ENCODE measurements at regions not wholly inside any gene's neighbourhood (a gene's known extent, or its start where the extent isn't known, plus 50 kb on each side); places are given as distances from the start of the nearest gene placed in this dataset.

- no peak for TF ChIP-seq CTCF (IDR thresholded peaks at IDR 0.05; ENCODE audit: control extremely low read depth, extremely low read depth, low read depth, missing control alignments)
- ChIA-PET POLR2A (no interaction called here), CTCF (no interaction called here)
- DNase-seq (ENCODE audit: extremely low spot score), result no peak
Measured at GRCh38 chr11:116353589-116353988, 419.2 kb downstream of the BUD13 start.

GRCh38 chr11:116352881-116353280 is 419.9 kb downstream of the BUD13 start:
- no peak for DNase-seq (ENCODE audit: extremely low spot score)
- ChIA-PET POLR2A (no interaction called here), CTCF (no interaction called here)
- no peak for TF ChIP-seq CTCF (IDR thresholded peaks at IDR 0.05; ENCODE audit: control extremely low read depth, extremely low read depth, low read depth, missing control alignments)

GRCh38 chr11:116348226-116348625 is 424.6 kb downstream of the BUD13 start:
- CTCF ChIA-PET, result no interaction called here
- POLR2A ChIA-PET, result no interaction called here
- TF ChIP-seq CTCF (IDR thresholded peaks at IDR 0.05; ENCODE audit: control extremely low read depth, extremely low read depth, low read depth, missing control alignments), result no peak
- no peak for DNase-seq (ENCODE audit: extremely low spot score)

- DNase-seq (ENCODE audit: extremely low spot score), result no peak
- ChIA-PET POLR2A (no interaction called here), CTCF (no interaction called here)
- no peak for TF ChIP-seq CTCF (IDR thresholded peaks at IDR 0.05; ENCODE audit: control extremely low read depth, extremely low read depth, low read depth, missing control alignments)
Measured at GRCh38 chr11:116345575-116345974, 427.2 kb downstream of the BUD13 start.

- ChIA-PET CTCF (no interaction called here), POLR2A (no interaction called here)
- TF ChIP-seq CTCF (IDR thresholded peaks at IDR 0.05; ENCODE audit: control extremely low read depth, extremely low read depth, low read depth, missing control alignments), result no peak
- DNase-seq (ENCODE audit: extremely low spot score), result no peak
Measured at GRCh38 chr11:116344601-116345000, 428.2 kb downstream of the BUD13 start.

- no peak for TF ChIP-seq CTCF (IDR thresholded peaks at IDR 0.05; ENCODE audit: control extremely low read depth, extremely low read depth, low read depth, missing control alignments)
- POLR2A ChIA-PET, result no interaction called here
- CTCF ChIA-PET, result no interaction called here
- no peak for DNase-seq (ENCODE audit: extremely low spot score)
Measured at GRCh38 chr11:116343270-116343669, 429.5 kb downstream of the BUD13 start.

GRCh38 chr11:116342148-116342547 is 430.6 kb downstream of the BUD13 start:
- TF ChIP-seq CTCF (IDR thresholded peaks at IDR 0.05; ENCODE audit: control extremely low read depth, extremely low read depth, low read depth, missing control alignments), result no peak
- ChIA-PET POLR2A (no interaction called here), CTCF (no interaction called here)
- no peak for DNase-seq (ENCODE audit: extremely low spot score)

All from GM10248 (cell line).